B cell (primary cell): ENCODE measurements at regions not wholly inside any gene's neighbourhood (a gene's known extent, or its start where the extent isn't known, plus 50 kb on each side); places are given as distances from the start of the nearest gene placed in this dataset.

Experiments used
- CTCF ChIP-seq: fragments of 200-600 bp; IDR thresholded peaks from one replicate; pipeline ENCODE4 v1.8.0; 2022; ENCODE audit warnings: antibody characterized with exemption, mild to moderate bottlenecking
- EZH2 ChIP-seq: IDR thresholded peaks from 2 replicates; pipeline ENCODE4 v1.6.1; 2012; ENCODE audit warnings: borderline replicate concordance, low read depth, mild to moderate bottlenecking, moderate library complexity, low read length; ENCODE audit not compliant: insufficient read depth, poor library complexity, severe bottlenecking

- no peak for TF ChIP-seq CTCF
- no peak for TF ChIP-seq EZH2
These were observed 77.4 kb upstream of the ZCCHC2 start for GRCh38 chr18:62445386-62445917.
